ENCODE measurements at regions not wholly inside any gene's neighbourhood (a gene's known extent, or its start where the extent isn't known, plus 50 kb on each side); places are given as distances from the start of the nearest gene placed in this dataset.

GRCh38 chr4:110753466-110753865 lies 130.6 kb upstream of the PITX2 start:
- H3K27me3 ChIP-seq (ENCODE audit: control insufficient read depth in 2 of 2, insufficient read depth in 2 of 2, low read length in 2 of 2), result no peaks in the 10 kb centered on the region
- CTCF ChIA-PET, result interaction anchor here (1.6 kb wide), 1 partner anchor 9 kb away, joined by 5 read pairs; no protein-coding TSS in a partner anchor
- no peak overlapping the region for H2AFZ ChIP-seq (ENCODE audit: low read depth, low read length)
- H3K4me2 ChIP-seq (ENCODE audit: insufficient read depth, low read length), result no peak overlapping the region
- no peaks in the 10 kb centered on the region for H3K4me1 ChIP-seq (ENCODE audit: control insufficient read depth, extremely low read depth, insufficient read depth, low read length)
- H3K4me3 ChIP-seq (replicated peaks in 1 of 3; ENCODE audit: insufficient read depth in 1 of 3, low read depth in 1 of 3, low read length in 3 of 3), result no peak overlapping the region
- no peak for DNase-seq (ENCODE audit: low read depth, low spot score)
- H3K27ac ChIP-seq (ENCODE audit: insufficient read depth, low read depth, low read length), result no peak overlapping the region
- H3K9me3 ChIP-seq (replicated peaks; ENCODE audit: control insufficient read depth, insufficient read depth, low read length), result no peaks in the 10 kb centered on the region
- no peak for FAIRE-seq
- no peaks in the 10 kb centered on the region for H3K9me1 ChIP-seq (replicated peaks; ENCODE audit: control insufficient read depth, extremely low read depth, insufficient read depth, low read length)
- H4K20me1 ChIP-seq (replicated peaks; ENCODE audit: control insufficient read depth, extremely low read depth, insufficient read depth, low read length), result no peaks in the 10 kb centered on the region
- POLR2A ChIA-PET, result no interaction called here
- H3K79me2 ChIP-seq (ENCODE audit: control insufficient read depth, insufficient read depth, low read length), result no peaks in the 10 kb centered on the region
- dilution Hi-C loops (cut with MboI; ENCODE audit: extremely low pct_ligation_motif_present, low sequenced_read_pairs), result no loop called here
- no TSS peak for BruUV-seq (replicated peaks)
- H3K9ac ChIP-seq (replicated peaks; ENCODE audit: extremely low read depth, insufficient read depth, low read length), result no peak overlapping the region
- no peaks in the 10 kb centered on the region for H3K36me3 ChIP-seq (ENCODE audit: control insufficient read depth in 2 of 2, extremely low read depth in 1 of 2, insufficient read depth in 2 of 2, low read length in 2 of 2)
- no peak for TF ChIP-seq POLR2A (IDR thresholded peaks at IDR 0.05; ENCODE audit: low read depth, low read length)
- TF ChIP-seq, protein P1, sequence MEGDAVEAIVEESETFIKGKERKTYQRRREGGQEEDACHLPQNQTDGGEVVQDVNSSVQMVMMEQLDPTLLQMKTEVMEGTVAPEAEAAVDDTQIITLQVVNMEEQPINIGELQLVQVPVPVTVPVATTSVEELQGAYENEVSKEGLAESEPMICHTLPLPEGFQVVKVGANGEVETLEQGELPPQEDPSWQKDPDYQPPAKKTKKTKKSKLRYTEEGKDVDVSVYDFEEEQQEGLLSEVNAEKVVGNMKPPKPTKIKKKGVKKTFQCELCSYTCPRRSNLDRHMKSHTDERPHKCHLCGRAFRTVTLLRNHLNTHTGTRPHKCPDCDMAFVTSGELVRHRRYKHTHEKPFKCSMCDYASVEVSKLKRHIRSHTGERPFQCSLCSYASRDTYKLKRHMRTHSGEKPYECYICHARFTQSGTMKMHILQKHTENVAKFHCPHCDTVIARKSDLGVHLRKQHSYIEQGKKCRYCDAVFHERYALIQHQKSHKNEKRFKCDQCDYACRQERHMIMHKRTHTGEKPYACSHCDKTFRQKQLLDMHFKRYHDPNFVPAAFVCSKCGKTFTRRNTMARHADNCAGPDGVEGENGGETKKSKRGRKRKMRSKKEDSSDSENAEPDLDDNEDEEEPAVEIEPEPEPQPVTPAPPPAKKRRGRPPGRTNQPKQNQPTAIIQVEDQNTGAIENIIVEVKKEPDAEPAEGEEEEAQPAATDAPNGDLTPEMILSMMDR (IDR thresholded peaks at IDR 0.05; ENCODE audit: extremely low read depth in 1 of 2, insufficient read depth in 1 of 2, low read depth in 1 of 2, low read length in 2 of 2), result no peak
- no peak for TF ChIP-seq GATA2 (IDR thresholded peaks at IDR 0.05; ENCODE audit: insufficient read depth, insufficient read length, low read depth, low read length)
- intact Hi-C loops (cut with micrococcal nuclease), result no loop called here

DNA sequence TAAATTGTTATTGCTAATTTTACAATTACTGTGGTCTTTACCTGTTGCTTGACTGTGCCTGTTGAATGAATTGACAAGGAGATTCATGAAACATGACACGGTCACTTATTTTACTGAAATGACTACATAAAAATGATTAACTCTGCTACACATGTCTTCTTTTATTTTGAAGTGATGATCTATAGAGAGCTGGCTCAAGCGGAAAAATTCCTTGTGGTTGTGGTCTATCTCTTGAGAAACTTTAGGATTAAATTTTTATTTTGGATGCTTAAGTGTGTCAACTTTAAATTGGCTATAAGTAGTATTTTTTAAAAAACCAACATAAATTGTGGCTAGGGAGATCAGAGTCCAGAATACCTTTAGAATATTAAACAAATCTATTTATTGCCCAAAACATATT lies 131.8 kb upstream of the PITX2 start:
- no peak overlapping the region for H3K4me3 ChIP-seq (replicated peaks in 1 of 3; ENCODE audit: insufficient read depth in 1 of 3, low read depth in 1 of 3, low read length in 3 of 3)
- H3K4me1 ChIP-seq (ENCODE audit: control insufficient read depth, extremely low read depth, insufficient read depth, low read length), result no peaks in the 10 kb centered on the region
- intact Hi-C loops (cut with micrococcal nuclease) (no loop called here), dilution Hi-C loops (cut with MboI; ENCODE audit: extremely low pct_ligation_motif_present, low sequenced_read_pairs) (no loop called here)
- no peaks in the 10 kb centered on the region for H3K36me3 ChIP-seq (ENCODE audit: control insufficient read depth in 2 of 2, extremely low read depth in 1 of 2, insufficient read depth in 2 of 2, low read length in 2 of 2)
- FAIRE-seq (no peak), DNase-seq (ENCODE audit: low read depth, low spot score) (no peak)
- H2AFZ ChIP-seq (ENCODE audit: low read depth, low read length), result no peak overlapping the region
- ChIA-PET CTCF (no interaction called here), POLR2A (no interaction called here)
- BruUV-seq (replicated peaks), result no TSS peak
- H3K9ac ChIP-seq (replicated peaks; ENCODE audit: extremely low read depth, insufficient read depth, low read length), result no peak overlapping the region
- H3K4me2 ChIP-seq (ENCODE audit: insufficient read depth, low read length), result no peak overlapping the region
- no peaks in the 10 kb centered on the region for H3K9me3 ChIP-seq (replicated peaks; ENCODE audit: control insufficient read depth, insufficient read depth, low read length)
- H3K79me2 ChIP-seq (ENCODE audit: control insufficient read depth, insufficient read depth, low read length), result no peaks in the 10 kb centered on the region
- H3K27ac ChIP-seq (ENCODE audit: insufficient read depth, low read depth, low read length), result no peak overlapping the region
- no peaks in the 10 kb centered on the region for H4K20me1 ChIP-seq (replicated peaks; ENCODE audit: control insufficient read depth, extremely low read depth, insufficient read depth, low read length)
- H3K9me1 ChIP-seq (replicated peaks; ENCODE audit: control insufficient read depth, extremely low read depth, insufficient read depth, low read length), result no peaks in the 10 kb centered on the region
- no peaks in the 10 kb centered on the region for H3K27me3 ChIP-seq (ENCODE audit: control insufficient read depth in 2 of 2, insufficient read depth in 2 of 2, low read length in 2 of 2)
- TF ChIP-seq MAX (IDR thresholded peaks at IDR 0.05; ENCODE audit: insufficient read depth, insufficient read length) (no peak), POLR2AphosphoS5 (IDR thresholded peaks at IDR 0.05; ENCODE audit: insufficient read depth, low read depth, low read length) (no peak), JUN (IDR thresholded peaks at IDR 0.05; ENCODE audit: borderline replicate concordance, insufficient read depth, insufficient read length, low read depth) (no peak), GATA2 (IDR thresholded peaks at IDR 0.05; ENCODE audit: insufficient read depth, insufficient read length, low read depth, low read length) (no peak), MYC (IDR thresholded peaks at IDR 0.05; ENCODE audit: low read depth, low read length) (no peak), POLR2A (IDR thresholded peaks at IDR 0.05; ENCODE audit: low read depth, low read length) (no peak)

Measured in endothelial cell of umbilical vein (primary cell).